Large intestine (tissue), 3 donors: ENCODE measurements at regions not wholly inside any gene's neighbourhood (a gene's known extent, or its start where the extent isn't known, plus 50 kb on each side); places are given as distances from the start of the nearest gene placed in this dataset.

ENCODE experiments used
- DNase-seq, 2 donors: peaks; one replicate each; pipeline versions ENCODE4 v3.0.0 to v3.0.0-alpha.2; 2013
- H3K27ac ChIP-seq: one replicate; pipeline ENCODE4 v1.5.1; 2013; ENCODE audit warnings: low read length
- H3K27me3 ChIP-seq: 2 replicates; pipeline ENCODE4 v1.6.1; 2013; ENCODE audit warnings: low read length; ENCODE audit not compliant: control insufficient read depth, insufficient read depth
- H3K36me3 ChIP-seq: 2 replicates; pipeline ENCODE4 v1.6.1; 2013; ENCODE audit warnings: low read length; ENCODE audit not compliant: control insufficient read depth, insufficient read depth
- H3K4me1 ChIP-seq: one replicate; pipeline ENCODE4 v1.6.1; 2013; ENCODE audit warnings: low read length; ENCODE audit not compliant: control insufficient read depth, insufficient read depth
- H3K4me3 ChIP-seq: one replicate; pipeline ENCODE4 v1.5.1; 2013; ENCODE audit warnings: low read length
- H3K9me3 ChIP-seq: one replicate; pipeline ENCODE4 v1.6.1; 2013; ENCODE audit warnings: mild to moderate bottlenecking, low read depth, low read length, moderate library complexity; ENCODE audit not compliant: control insufficient read depth
- WGBS: methylation state at CpG from one replicate; pipeline ENCODE4 v1.1.5; 2013; ENCODE audit warnings: low lambda C conversion rate; ENCODE audit not compliant: insufficient coverage; 5-methylcytosine and 5-hydroxymethylcytosine counted together

GRCh38 chr5:110025160-110025559 lies 335.4 kb downstream of the MAN2A1 start:
- Histone ChIP-seq H3K4me1 (no peaks in the 10 kb centered on the region), H3K9me3 (no peaks in the 10 kb centered on the region), H3K4me3 (no peak overlapping the region), H3K27me3 (no peaks in the 10 kb centered on the region), H3K27ac (no peak overlapping the region), H3K36me3 (no peaks in the 10 kb centered on the region)
- DNase-seq = no peak
- no CpG with 5 or more reads among the region's 3 CpGs for WGBS

- Histone ChIP-seq H3K4me3 (no peak overlapping the region), H3K4me1 (no peaks in the 10 kb centered on the region), H3K36me3 (no peaks in the 10 kb centered on the region), H3K27ac (no peak overlapping the region), H3K9me3 (no peaks in the 10 kb centered on the region), H3K27me3 (no peaks in the 10 kb centered on the region)
- WGBS = 67% methylated on average over 1 of the region's 1 CpG
- DNase-seq = peak in 1 of 2 donors; percentile 5
Measured at GRCh38 chr5:110027527-110028322, 338.0 kb downstream of the MAN2A1 start.

GRCh38 chr5:110031402-110032140 lies 341.8 kb downstream of the MAN2A1 start:
- DNase-seq = no peak
- Histone ChIP-seq H3K27me3 (no peaks in the 10 kb centered on the region), H3K27ac (no peak overlapping the region), H3K36me3 (no peaks in the 10 kb centered on the region), H3K4me3 (no peak overlapping the region), H3K4me1 (no peaks in the 10 kb centered on the region), H3K9me3 (no peaks in the 10 kb centered on the region)

GRCh38 chr5:110032376-110032775 lies 342.6 kb downstream of the MAN2A1 start:
- DNase-seq = no peak
- Histone ChIP-seq H3K27ac (no peak overlapping the region), H3K9me3 (no peaks in the 10 kb centered on the region), H3K4me3 (no peak overlapping the region), H3K36me3 (no peaks in the 10 kb centered on the region), H3K4me1 (no peaks in the 10 kb centered on the region), H3K27me3 (no peaks in the 10 kb centered on the region)
- WGBS = no CpG with 5 or more reads among the region's 2 CpGs

GRCh38 chr5:110034056-110034600 lies 344.4 kb downstream of the MAN2A1 start:
- WGBS = no CpG with 5 or more reads among the region's 5 CpGs
- DNase-seq = no peak
- no peaks in the 10 kb centered on the region for H3K4me1 ChIP-seq
- no peaks in the 10 kb centered on the region for H3K36me3 ChIP-seq
- no peak overlapping the region for H3K4me3 ChIP-seq
- H3K9me3 ChIP-seq = no peaks in the 10 kb centered on the region
- no peaks in the 10 kb centered on the region for H3K27me3 ChIP-seq
- H3K27ac ChIP-seq = no peak overlapping the region

- 90% methylated on average over 2 of the region's 4 CpGs for WGBS
- DNase-seq = no peak
- Histone ChIP-seq H3K4me1 (no peaks in the 10 kb centered on the region), H3K27me3 (no peaks in the 10 kb centered on the region), H3K4me3 (no peak overlapping the region), H3K9me3 (peaks cover 4% of the 10 kb centered on the region), H3K36me3 (no peaks in the 10 kb centered on the region), H3K27ac (no peak overlapping the region)
Measured at GRCh38 chr5:110038297-110038997, 348.7 kb downstream of the MAN2A1 start.

GRCh38 chr5:110040178-110040577 lies 350.5 kb downstream of the MAN2A1 start:
- Histone ChIP-seq H3K9me3 (peaks cover 4% of the 10 kb centered on the region), H3K36me3 (no peaks in the 10 kb centered on the region), H3K4me3 (no peak overlapping the region), H3K4me1 (no peaks in the 10 kb centered on the region), H3K27ac (no peak overlapping the region), H3K27me3 (no peaks in the 10 kb centered on the region)
- DNase-seq = no peak
- no CpG with 5 or more reads among the region's 2 CpGs for WGBS

GRCh38 chr5:110043025-110043424 lies 353.3 kb downstream of the MAN2A1 start:
- WGBS = 83% methylated on average over 1 of the region's 2 CpGs
- no peaks in the 10 kb centered on the region for H3K27me3 ChIP-seq
- H3K4me3 ChIP-seq = no peak overlapping the region
- H3K9me3 ChIP-seq = peaks cover 4% of the 10 kb centered on the region
- no peak overlapping the region for H3K27ac ChIP-seq
- no peaks in the 10 kb centered on the region for H3K4me1 ChIP-seq
- no peak for DNase-seq
- H3K36me3 ChIP-seq = no peaks in the 10 kb centered on the region

- Histone ChIP-seq H3K27ac (no peak overlapping the region), H3K4me1 (no peaks in the 10 kb centered on the region), H3K27me3 (no peaks in the 10 kb centered on the region), H3K9me3 (peaks cover 4% of the 10 kb centered on the region), H3K36me3 (no peaks in the 10 kb centered on the region), H3K4me3 (no peak overlapping the region)
- no CpG with 5 or more reads among the region's 1 CpG for WGBS
- DNase-seq = no peak
Measured at GRCh38 chr5:110045158-110045557, 355.4 kb downstream of the MAN2A1 start.

GRCh38 chr5:110048491-110048890 lies 358.8 kb downstream of the MAN2A1 start:
- Histone ChIP-seq H3K4me1 (no peaks in the 10 kb centered on the region), H3K9me3 (no peaks in the 10 kb centered on the region), H3K4me3 (no peak overlapping the region), H3K27me3 (no peaks in the 10 kb centered on the region), H3K36me3 (no peaks in the 10 kb centered on the region), H3K27ac (no peak overlapping the region)
- DNase-seq = no peak
- 40% methylated on average over 1 of the region's 2 CpGs for WGBS
